ENCODE measurements at regions not wholly inside any gene's neighbourhood (a gene's known extent, or its start where the extent isn't known, plus 50 kb on each side); places are given as distances from the start of the nearest gene placed in this dataset.
A peak's percentile ranks its signal among the peaks of the same experiment; 100 is the strongest.
"Not testable (repeated sequence)": the region's sequence is repeated elsewhere in the genome, so short reads cannot be mapped to it uniquely, and the experiment has no call there.

DNA sequence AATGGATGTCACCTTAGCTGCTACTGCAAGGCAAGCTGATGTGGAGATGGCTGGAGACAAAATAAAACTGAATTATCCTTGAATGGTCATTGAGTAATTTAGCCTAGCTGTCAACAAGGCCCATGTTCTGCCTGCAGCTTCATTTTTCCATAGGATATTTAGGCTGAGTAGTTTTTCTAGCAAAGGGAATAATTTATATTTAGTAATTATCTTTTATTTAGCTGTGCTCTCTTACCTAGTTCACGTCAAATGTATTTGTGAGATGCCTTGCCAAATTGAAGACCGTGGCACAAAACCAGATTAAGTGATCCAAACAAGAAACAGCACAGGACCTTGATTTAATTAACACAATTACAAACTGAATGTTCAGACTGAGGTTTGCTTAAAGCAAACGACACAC lies 77.4 kb upstream of the CEP162 start:
- ATAC-seq = no peak
- Histone ChIP-seq H3K27ac (no peak overlapping the region), H3K4me3 (no peak overlapping the region), H3K9me3 (no peaks in the 10 kb centered on the region), H3K36me3 (replicated peaks in 1 of 2; ENCODE audit: insufficient read depth in 1 of 2, low read depth in 2 of 2) (no peaks in the 10 kb centered on the region), H3K4me1 (no peaks in the 10 kb centered on the region), H3K27me3 (no peaks in the 10 kb centered on the region)
- TF ChIP-seq POLR2A (IDR thresholded peaks at IDR 0.05) = no peak
- TF ChIP-seq, protein P1, sequence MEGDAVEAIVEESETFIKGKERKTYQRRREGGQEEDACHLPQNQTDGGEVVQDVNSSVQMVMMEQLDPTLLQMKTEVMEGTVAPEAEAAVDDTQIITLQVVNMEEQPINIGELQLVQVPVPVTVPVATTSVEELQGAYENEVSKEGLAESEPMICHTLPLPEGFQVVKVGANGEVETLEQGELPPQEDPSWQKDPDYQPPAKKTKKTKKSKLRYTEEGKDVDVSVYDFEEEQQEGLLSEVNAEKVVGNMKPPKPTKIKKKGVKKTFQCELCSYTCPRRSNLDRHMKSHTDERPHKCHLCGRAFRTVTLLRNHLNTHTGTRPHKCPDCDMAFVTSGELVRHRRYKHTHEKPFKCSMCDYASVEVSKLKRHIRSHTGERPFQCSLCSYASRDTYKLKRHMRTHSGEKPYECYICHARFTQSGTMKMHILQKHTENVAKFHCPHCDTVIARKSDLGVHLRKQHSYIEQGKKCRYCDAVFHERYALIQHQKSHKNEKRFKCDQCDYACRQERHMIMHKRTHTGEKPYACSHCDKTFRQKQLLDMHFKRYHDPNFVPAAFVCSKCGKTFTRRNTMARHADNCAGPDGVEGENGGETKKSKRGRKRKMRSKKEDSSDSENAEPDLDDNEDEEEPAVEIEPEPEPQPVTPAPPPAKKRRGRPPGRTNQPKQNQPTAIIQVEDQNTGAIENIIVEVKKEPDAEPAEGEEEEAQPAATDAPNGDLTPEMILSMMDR (IDR thresholded peaks at IDR 0.05) = no peak
- no peak for DNase-seq
- intact Hi-C loops (cut with DNase I) = no loop called here
- 43 to 56% methylated on average over 3 of the region's 3 CpGs for WGBS, 2 donors

DNA sequence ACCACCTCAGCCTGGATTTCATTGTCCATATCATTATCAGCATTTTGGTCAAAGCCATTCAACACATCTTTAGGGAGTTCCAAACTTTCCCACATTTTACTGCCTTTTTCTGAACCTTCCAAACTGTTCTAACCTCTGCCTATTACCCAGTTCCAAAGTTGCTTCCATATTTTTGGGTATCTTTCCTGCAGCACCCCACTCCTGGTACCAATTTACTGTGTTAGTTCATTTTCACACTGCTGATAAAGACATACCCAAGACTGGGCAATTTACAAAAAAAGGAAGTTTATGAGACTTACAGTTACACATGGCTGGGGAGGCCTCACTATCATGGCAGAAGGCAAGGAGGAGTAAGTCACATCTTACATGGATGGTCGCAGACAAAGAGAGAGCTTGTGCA lies 63.6 kb upstream of the CEP162 start:
- DNase-seq; H3K4me3 ChIP-seq; H3K4me1 ChIP-seq; H3K27ac ChIP-seq; ATAC-seq; H3K36me3 ChIP-seq (replicated peaks in 1 of 2; ENCODE audit: insufficient read depth in 1 of 2, low read depth in 2 of 2); H3K27me3 ChIP-seq; intact Hi-C loops (cut with DNase I): not testable (repeated sequence)
- 82 to 92% methylated on average over 1 of the region's 1 CpG for WGBS, 2 donors
- H3K9me3 ChIP-seq = peaks cover 0 to 23% (median 0%) of the 10 kb centered on the region in 3 donors

DNA sequence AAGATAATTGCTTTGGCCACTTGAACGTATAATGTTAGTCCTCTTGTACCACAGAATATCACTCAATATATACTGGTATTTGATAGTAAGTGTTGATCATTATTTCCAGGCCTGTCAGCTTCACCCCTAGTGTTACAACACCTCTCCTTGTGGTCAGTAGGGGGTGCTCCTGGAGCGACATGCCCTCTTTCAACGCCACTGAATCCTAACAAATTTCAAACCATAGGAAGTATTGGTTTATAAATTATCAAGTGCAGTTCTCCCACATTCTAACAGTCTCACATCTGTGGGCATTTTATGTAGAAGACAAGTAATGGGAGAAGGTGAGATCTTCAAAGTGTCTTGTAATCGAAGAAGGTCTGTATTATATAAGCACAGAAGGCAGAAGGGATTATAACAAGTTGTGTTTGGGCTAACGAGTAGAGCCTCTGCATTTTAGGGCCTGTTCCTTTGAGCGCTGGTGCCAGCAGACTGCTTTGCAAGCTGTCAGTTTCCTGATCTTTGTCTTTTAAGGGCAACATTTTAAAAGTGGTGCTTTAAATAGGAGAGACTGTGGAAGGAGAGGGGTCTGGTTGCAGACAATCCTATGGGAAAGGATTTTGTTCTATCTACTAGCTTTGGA lies 57.1 kb upstream of the CEP162 start:
- Histone ChIP-seq H3K36me3 (replicated peaks in 1 of 2; ENCODE audit: insufficient read depth in 1 of 2, low read depth in 2 of 2) (no peaks in the 10 kb centered on the region), H3K27ac (no peak overlapping the region), H3K4me1 (no peaks in the 10 kb centered on the region), H3K4me3 (no peak overlapping the region), H3K27me3 (no peaks in the 10 kb centered on the region), H3K9me3 (peaks cover 0 to 8% (median 0%) of the 10 kb centered on the region in 3 donors)
- DNase-seq = peak in 2 of 4 donors; percentile 6 to 18
- TF ChIP-seq POLR2A (IDR thresholded peaks at IDR 0.05) = no peak
- TF ChIP-seq, protein P1 (IDR thresholded peaks at IDR 0.05) = peak in 5 of 7 experiments; percentile 22 to 31 (median 25)
- intact Hi-C loops (cut with DNase I) = no loop called here
- WGBS, 2 donors = 28% methylated on average over 6 of the region's 6 CpGs
- ATAC-seq = no peak

DNA sequence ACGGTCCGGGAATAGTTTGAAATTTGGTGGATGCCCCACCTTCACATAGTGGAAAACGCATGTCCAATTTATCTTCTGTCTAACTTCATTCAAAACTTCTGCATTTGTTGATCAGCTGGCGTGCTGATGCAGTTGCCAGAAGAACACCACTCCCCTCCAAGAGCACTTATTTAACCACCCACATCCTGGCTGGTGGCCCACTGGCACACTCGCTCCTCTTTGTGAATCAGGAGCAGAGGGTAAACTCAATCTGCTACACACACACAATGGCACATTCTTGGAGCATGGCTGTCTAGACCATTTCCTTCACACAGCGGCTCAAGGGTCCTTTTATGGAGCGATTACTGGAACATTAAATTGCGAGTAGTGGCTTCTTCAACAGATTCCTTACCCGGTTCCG lies 55.1 kb upstream of the CEP162 start:
- DNase-seq (peak in 2 of 4 donors; percentile 3 to 43), ATAC-seq (no peak)
- no peaks in the 10 kb centered on the region for H3K9me3 ChIP-seq
- no peak overlapping the region for H3K4me3 ChIP-seq
- no peaks in the 10 kb centered on the region for H3K27me3 ChIP-seq
- H3K27ac ChIP-seq = no peak overlapping the region
- intact Hi-C loops (cut with DNase I) = no loop called here
- no peaks in the 10 kb centered on the region for H3K4me1 ChIP-seq
- TF ChIP-seq, protein P1 (IDR thresholded peaks at IDR 0.05) = no peak
- no peak for TF ChIP-seq POLR2A (IDR thresholded peaks at IDR 0.05)
- no peaks in the 10 kb centered on the region for H3K36me3 ChIP-seq (replicated peaks in 1 of 2; ENCODE audit: insufficient read depth in 1 of 2, low read depth in 2 of 2)
- 59 to 71% methylated on average over 9 to 10 of the region's 10 CpGs for WGBS, 2 donors

DNA sequence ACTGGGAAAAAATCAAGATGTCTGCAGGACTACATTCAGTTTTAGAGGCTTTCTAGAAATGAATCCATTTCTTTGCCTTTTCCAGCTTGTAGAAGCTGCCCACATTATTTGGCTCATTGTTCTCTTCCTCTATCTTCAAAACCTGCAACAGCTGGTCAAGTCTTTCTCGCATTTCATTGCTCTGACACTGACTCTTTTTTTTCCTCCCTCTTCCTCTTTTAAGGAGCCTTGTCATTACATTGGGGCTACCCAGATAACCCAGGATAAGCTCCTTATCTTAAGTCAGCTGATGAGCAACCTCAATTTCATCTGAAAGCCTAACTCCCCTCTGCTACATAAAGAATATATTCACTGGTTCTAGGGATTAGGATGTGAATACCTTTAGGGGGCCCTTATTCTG lies 53.2 kb upstream of the CEP162 start:
- no peak for DNase-seq
- H3K27me3 ChIP-seq = no peaks in the 10 kb centered on the region
- WGBS, 2 donors = 84 to 85% methylated on average over 1 of the region's 1 CpG
- H3K4me3 ChIP-seq = no peak overlapping the region
- no peaks in the 10 kb centered on the region for H3K9me3 ChIP-seq
- no peak for ATAC-seq
- no peaks in the 10 kb centered on the region for H3K36me3 ChIP-seq (replicated peaks in 1 of 2; ENCODE audit: insufficient read depth in 1 of 2, low read depth in 2 of 2)
- intact Hi-C loops (cut with DNase I) = no loop called here
- no peak overlapping the region for H3K27ac ChIP-seq
- TF ChIP-seq POLR2A (IDR thresholded peaks at IDR 0.05) = no peak
- TF ChIP-seq, protein P1 (IDR thresholded peaks at IDR 0.05) = no peak
- no peaks in the 10 kb centered on the region for H3K4me1 ChIP-seq

All from body of pancreas (tissue), 4 donors.